Activated CD8-positive, alpha-beta memory T cell treated with anti-CD3 and anti-CD28 coated beads, Interleukin-2, amount 50 U/mL, for 48 hours (primary cell): ENCODE measurements at regions not wholly inside any gene's neighbourhood (a gene's known extent, or its start where the extent isn't known, plus 50 kb on each side); places are given as distances from the start of the nearest gene placed in this dataset.
"Not testable (repeated sequence)": the region's sequence is repeated elsewhere in the genome, so short reads cannot be mapped to it uniquely, and the experiment has no call there.

Experiments
- DNase-seq: peaks from one replicate; pipeline ENCODE4 v3.0.0-alpha.2; 2020

DNA sequence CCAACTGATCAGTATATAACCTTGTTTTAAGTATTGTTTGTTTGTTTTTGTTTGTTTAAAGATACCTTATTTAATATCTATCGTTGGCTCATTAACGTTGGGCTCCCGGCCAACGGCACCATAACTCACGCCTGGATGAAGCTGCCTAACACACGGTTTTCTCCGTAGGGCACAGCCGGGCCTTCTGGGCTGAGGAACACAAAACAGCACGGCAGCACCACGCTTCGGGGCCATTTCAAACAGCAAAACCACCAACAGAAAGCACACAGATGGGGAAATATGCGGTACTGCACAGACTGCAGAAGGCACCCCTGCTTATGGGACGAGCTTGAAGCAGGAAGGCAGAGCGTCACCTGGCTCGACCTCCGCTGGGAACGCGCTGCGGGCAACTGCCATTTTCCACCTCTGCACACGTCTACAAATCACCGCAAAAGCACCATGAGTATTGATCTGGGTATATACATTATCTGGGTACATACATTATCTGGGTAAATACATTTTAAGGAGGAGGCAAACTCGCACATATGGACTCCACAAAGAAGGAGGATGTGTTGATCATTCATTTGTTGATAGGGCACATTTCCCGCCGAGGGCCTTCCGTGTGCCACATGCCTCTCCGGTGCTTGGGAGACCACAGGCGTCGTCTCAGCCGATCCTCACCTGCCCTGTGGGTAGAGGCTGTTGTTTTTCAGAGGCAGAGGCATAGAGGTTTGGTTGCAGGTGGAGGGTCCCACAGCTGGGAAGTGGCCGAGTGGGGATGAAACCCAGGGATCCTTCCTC is 123.7 kb upstream of the ATP2B2 start:
- no peak for DNase-seq

DNA sequence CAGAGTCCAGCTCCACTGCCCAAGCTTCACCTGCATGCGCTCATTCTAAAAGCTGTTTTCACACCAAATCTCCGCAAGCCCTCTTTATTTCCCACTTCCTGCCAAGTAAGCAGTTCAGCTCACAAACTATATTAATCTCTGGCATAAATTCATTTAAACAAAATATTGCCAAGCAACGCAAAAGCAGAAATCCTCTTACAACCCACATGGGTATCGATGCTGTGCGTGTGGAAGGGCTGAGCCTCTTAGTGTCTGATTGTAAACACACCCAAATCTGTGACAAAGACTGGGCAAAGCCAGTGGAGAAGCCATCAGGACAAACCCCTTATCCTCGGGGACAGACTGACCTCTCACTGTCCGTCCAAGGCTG is 124.3 kb upstream of the ATP2B2 start:
- DNase-seq, result no peak

DNA sequence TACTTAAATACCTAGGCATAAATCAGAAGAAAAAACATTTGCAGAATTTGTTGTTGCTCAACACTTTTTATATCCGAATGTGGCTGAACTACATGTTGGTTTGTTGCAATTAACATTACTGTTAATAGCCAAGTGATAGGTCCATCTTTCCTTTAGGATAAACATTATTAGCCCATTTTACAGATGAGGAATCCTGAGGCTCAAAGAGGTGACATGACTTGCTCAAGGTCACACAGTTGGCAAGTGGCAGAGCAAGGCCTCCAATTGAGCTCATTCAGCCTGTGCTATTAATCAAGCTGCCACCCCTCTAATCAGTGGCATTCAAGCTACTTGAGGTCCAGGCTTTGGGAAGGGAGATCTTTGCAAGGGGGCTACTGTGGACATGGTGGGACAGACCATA is 125.8 kb upstream of the ATP2B2 start:
- DNase-seq, result no peak

DNA sequence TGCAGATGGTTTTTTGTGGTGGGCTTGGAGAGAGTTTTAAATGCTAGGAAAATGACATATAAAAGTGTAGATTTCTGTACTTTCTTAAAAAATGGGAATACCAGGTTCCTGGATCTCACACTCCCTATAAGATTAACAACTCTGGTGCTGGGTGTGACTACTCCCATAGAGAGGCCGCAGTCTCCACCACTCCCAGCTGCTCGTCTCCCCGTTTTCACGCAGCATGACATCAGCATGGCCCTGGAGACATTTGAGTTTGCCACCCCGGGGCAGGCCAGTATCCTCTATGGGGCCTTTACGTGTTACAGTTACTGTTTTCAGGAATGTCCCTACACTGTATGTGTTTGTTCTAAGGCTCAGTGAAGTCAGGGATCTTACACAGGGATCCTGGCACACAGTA is 126.7 kb upstream of the ATP2B2 start:
- no peak for DNase-seq

DNA sequence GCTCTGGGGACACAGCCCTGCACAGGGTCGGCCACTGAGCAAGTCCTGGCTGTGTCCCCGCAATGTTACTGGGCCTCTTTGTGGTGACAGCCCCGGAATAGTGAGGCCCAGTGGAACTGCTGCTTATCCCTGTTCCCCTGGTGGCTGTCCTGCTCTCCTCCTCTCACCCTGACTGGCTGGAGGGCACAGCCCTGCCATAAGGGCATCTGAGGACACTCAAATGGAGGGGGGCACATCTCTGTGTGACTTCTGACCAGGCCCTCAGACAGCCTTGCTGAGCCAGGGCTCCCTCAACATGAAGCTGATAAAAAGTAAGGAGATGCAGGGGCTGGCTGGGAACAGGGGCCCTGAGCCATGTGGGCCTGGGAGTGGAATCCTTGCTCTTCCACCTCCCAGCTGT is 127.4 kb upstream of the ATP2B2 start:
- no peak for DNase-seq

DNA sequence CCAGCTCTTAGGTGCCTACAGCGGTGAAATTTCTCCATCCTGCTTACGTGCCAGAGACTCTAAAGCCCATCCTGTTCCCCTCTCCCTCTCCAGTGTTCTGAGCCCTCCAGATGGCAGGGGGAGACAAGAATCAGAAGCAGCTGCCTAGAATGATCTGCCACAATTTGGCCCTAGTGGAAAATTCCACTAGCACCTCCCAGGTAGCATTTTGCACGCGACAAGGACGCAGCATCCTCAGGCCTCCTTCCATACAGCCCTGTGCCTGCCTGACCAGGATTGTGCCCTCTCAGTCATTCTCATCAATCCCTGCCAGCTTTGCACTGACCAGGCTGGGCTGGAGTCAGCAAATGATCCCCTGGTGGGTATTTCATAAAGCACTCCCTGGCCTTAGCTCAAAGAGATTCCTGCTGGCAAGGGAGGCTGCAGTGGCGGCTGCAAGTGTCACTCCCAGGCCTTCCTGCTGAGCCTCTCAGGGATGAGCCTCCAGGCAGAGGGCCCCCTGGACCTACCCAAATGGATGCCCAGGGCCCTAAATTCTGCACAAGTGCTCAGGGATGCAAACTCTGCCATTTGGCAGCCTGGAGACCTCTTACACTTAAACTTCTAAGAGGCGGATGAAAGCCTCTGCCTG is 130.2 kb upstream of the ATP2B2 start:
- DNase-seq, result peak; percentile 13

DNA sequence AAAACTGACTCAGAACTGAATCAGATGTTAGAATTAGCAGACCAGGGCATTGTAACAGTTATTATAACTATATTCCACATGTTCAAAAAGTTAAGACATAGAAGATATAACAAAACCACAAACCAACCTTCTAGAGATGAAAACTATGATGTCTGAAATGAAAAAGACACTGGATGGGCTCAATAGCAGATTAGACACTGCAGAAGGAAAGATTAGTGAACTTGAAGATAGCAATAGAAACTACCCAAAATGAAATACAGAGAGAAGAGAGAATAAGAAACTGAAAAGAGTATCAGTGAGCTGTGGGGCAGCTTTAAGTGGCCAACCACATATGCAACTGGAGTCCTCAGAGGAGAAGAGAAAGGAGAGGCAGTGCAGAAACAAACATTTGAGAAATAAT is 132.0 kb upstream of the ATP2B2 start:
- DNase-seq, result no peak

DNA sequence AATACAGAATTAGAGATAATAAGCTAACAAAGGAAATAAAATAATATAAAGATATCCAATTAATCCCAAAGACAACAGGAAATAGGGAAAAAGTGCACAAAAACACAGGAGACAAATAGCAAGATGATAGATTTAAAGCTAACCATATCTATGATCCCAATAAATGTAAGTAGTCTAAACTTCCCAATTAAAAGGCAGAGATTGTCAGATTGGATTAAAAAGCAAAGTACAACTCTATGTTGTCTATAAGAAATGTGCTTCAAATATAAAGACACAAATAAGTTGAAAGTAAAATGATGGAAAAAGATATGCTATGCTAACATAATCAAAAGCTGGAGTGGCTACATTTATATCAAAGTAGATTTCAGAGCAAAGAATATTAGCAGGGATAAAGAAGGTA is 133.1 kb upstream of the ATP2B2 start:
- no peak for DNase-seq

DNA sequence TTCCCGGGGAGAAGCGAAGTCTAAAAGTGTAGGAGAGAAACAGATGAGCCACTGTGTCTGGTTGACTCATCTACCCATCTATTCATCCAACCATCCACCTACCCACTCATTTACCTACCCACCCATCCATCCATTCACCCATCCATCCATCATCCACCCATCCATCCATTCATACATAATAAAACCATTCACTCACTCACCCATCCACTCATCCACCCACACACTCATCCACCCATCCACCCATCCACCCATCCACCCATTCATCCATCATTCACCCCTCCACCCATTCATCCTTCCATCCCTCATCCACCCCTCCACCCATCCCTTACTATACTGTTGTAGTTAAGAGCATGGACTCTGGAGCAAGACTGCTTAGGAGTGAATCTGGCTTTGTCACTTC is 136.4 kb upstream of the ATP2B2 start:
- no peak for DNase-seq

DNA sequence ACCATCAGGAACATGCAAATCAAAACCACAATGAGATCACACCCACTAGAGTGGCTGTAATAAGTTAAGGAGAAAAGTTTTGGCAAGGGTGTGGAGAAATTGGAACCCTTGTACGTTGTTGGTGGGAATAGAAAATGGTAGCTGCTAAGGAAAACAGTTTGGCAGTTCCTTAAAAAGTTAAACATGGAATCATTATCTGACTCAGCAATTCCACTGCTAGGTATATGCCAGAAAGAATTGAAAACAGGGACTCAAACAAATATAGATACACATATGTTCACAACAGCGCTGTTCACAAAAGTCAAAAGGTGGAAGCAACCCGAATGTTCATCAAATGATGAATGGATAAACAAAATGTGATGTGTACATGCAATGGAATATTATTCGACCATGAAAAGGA is 138.8 kb upstream of the ATP2B2 start:
- DNase-seq, result no peak

DNA sequence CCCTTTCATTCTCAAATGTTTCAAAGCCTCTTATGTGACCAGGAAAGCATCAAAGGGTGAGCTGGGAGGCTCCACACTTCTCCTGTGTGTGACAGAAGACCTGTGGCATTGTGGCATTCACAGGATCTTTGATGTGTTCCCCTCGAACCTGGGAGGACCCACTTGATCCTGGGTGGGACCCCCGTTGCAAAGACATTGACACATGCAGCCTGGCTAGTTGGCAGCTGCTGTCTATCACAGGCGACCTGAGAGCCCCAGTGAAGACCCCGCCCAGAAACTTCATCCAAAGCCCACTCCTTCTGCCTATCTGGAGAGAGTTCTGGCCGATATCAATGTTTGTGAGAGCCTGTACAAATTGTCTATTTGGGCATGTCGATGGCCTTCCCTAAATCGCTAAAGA is 140.4 kb upstream of the ATP2B2 start:
- peak; percentile 13 for DNase-seq

DNA sequence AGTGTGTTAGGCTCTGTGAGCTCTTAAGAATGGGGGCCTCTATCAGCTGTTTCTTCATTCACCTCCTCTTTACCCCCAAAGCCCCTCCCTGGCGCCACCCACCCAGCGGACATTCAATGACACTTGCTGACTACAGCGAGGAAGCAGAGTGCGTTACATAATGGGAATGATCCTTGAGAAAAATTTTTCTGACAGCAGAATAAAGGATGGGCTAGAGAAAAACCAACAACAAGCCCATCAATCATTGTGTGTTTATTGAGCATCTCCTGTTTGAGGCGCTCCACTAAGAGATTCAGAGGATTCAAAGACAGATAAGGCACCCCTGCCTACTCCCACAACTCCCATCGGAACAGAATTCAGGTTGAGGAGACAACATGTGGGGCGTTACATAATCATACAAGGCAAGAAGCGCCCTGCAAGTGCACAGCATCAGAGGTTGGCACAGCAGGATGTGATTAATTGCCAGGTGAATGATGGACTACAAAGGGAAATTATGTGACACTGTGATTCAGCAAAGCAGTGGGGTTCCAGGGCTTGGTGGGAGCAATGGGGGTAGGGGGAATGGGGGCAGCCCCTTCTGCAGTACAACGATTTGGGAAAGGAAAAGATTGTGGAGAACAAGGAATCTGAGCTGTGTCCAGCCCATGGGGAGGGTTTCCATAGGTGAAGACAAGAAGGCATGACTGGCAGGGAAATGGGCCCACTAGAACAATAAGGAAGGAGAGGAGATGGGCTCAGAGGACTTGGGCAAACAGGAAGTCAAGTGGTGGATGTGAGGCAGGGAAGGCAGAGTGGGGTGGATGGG is 141.3 kb upstream of the ATP2B2 start:
- DNase-seq, result peak; percentile 26

DNA sequence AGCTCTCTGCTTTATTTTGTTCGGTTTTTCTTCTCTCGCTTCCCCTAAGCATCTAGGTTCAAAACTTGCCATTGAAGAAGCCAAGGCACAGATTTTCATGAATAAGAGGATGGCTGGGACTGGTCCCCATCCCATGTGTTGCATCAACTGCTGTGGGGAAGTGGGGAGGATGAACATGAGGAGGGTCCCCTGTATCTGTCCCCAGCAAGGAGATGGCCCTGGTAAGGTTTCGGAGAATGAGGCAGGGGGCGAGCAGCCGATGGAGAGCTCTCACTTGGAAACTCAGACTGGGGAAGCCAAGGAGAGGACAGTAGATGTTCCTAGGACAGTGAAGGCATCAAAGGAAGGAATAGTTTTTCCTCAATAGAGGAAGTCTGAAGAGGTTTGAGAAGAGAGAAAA is 142.0 kb upstream of the ATP2B2 start:
- peak; percentile 32 for DNase-seq

DNA sequence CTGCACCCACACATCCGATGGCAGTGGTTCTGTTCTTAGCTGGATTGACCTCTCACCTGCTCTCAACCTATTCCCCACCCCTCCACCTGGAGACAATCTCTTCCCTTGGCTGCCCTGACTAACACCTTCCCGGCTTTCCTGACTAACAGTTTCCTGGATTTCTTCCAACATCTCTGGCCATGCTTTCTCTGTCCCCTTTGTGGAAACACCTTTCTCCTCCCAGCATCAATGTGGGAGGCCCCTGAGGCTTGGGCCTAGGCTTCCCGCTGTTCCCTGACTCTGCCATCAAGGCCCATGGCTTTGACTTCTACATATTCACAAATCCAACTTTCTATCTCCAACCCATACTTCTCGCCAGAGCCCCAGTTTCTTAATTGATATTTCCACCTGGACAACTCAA is 142.8 kb upstream of the ATP2B2 start:
- DNase-seq, result no peak

DNA sequence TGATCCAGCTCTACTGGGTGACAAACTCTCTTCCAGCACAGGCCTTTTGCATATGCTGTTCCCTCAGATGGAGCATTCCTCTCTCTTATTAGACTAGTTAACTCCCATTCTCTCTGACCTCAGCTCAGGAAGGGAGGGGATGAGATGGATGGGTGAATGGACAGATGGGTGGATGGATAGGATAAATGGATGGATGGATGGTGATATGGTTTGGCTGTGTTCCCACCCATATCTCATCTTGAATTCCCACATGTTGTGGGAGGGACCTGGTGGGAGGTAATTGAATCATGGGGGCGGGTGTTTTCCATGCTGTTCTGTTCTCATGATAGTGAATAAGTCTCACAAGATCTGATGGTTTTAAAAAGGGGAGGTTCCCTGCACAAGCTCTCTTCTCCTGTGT is 144.1 kb upstream of the ATP2B2 start:
- DNase-seq, result peak; percentile 3

DNA sequence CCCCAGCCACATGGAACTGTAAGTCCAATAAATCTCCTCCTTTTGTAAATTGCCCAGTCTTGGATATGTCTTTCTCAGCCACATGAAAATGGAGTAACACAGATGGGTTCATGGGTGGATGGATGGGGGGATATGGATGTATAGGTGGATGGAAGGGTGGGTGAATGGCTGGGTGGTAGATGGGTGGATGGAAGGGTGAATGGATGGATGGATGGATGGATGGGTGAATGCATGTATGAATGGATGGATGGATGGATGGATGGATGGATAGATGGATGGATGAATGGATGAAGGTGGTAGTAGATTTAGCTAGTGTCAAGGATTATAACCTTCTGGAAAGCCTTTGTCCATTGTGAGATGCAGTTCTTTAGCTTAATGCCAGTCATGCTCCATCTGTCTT is 146.1 kb upstream of the ATP2B2 start:
- DNase-seq, result no peak

DNA sequence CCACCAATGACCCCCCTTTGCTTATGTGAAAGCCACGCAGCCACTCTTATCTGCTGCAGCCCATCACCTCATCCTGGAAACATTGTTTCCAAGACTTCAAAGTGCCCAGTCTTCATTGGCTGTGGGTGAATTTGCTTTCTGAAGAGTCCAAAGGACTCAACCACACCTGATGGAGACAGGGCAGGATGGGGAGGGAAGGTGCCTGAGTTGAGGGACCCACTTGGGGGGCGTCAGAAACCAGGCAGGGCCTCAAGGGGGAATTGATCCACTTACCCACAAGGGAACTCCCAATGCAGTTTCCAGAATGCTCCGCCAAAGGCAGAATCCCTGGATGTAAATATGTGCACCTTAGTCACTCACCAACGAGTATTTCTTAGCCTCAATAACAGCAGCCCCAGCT is 147.9 kb upstream of the ATP2B2 start:
- peak; percentile 22 for DNase-seq

DNA sequence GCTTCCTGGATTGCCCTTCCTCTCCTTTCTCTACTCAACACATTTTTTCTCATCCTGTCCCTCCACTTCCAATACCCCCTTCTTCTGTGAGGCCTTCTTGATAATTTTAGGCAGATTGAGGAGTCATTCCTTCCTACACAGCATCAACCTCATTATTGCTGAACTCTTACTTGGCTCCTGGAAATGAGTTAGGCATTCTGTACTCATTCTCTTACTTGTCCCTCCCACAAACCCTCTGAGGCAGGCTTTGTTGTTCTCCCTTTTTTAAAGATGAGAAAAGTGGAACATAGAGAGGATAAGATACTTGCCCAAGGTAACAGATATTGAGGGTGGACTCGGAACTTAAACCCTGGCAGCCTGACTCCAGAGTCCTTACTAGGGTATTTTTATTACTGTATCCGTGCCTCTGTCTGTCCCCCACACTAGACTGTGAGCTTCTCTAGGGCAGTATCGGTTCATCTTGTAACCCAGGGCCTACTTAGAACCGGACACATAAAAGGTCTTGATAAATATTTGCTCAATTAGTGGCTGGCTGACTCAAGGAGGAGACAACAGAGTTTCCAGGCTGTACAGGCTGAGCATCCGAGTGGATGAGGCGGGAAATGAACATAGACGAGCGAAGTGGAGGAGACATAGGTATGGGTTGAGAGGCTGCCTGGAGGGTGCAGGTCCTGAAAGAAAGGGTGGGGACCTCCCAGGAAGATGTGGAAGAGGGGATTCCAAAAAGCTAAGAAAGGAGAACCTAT is 148.7 kb upstream of the ATP2B2 start:
- no peak for DNase-seq

DNA sequence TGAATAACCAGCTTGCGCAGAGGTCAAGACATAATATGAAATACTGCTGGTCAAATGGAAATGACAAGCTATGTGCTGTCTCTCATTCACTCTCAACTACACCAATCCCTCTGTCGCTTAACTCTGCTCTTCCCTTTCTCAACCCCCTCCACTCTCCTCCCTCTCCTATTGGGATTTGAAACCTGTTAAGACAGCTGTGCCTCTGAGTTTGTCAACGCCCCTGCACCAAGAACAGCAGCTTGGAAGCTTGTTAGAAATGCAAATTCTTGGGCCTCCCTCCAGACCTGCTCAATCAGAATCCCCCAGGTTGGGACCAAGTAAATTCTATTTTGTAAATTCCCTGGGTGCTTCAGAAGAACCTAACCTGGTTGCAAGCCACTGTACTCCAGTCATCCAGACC is 149.7 kb upstream of the ATP2B2 start:
- no peak for DNase-seq

DNA sequence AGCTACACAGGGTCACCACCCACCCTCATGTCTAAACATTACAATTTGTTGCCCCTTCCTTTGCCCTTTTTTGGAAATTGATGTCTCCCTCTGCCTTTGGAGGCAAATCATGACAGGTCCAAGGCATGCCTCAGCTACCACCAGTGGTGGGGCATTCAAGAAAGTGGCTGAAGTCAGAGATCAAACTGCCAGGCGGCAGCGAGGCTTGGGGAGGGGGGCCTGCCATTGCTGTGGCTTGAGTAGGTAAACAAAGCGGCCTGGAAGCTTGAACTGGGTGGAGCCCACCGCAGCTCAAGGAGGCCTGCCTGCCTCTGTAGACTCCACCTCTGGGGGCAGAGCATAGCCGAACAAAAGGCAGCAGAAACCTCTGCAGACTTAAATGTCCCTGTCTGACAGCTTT is 152.0 kb upstream of the ATP2B2 start:
- DNase-seq, result not testable (repeated sequence)

DNA sequence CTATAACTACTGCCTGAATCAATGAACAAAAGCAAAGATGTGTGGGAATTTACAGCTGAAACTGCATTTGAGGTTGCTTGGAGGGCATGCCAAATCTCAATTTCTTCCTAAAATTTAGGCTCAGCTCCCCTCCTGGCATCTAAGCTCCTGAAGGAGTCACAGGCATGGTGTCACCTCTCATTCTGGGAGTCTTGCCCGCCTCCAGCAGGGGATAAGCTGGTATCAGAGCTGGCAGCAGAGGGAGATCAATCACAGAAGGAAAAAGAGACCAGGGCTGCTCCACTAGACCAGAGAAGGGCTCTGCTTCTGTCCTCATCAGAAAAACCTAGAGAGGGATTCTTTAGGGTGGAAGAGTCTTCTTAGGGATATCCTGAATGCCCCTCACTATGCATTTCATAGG is 150.4 kb upstream of the SLC6A11 start:
- no peak for DNase-seq

DNA sequence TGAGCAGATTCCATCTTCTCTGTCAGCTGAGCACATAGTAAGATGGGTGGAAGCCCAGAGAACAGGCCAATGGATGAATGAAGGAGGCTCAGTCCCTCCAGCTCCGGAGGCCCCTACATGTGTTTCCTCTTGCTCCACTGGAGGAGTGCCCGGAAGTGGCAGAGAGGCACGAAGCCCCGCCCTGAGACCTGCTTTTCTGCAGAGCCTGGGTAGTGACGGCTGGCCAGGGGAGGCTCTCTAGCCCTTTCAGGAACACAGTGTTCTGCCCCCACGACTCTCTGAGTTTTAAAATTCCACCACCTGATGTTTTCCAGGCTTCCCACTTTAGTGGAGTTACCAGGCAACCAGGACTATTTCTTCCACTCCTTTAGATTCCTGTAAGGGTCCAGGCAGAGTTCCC is 149.4 kb upstream of the SLC6A11 start:
- DNase-seq, result no peak

DNA sequence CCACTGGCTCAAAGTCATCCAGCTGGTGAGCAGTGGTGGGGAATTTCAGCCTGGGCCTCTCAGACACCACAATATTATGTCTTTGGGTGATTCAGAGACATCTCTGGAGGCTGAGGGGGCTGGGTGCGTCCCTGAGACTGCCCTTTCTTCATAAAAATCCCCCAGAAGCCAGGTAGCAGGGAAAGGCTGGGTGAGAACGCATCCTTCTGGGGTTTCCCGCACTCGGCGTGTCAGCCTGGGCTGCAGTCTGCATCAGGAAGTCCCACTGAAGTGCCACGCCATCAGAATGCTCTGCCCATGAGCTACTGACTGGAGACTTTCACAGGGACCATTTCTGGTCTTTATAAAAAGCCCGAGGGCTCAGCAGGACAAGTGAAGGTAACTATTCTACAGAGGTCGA is 148.8 kb upstream of the SLC6A11 start:
- DNase-seq, result no peak
